K562 (cell line): ENCODE measurements at regions not wholly inside any gene's neighbourhood (a gene's known extent, or its start where the extent isn't known, plus 50 kb on each side); places are given as distances from the start of the nearest gene placed in this dataset.

Experiments used
- ATAC-seq: fragments of 200-7000 bp; cut with Tn5 transposase; 3 replicates; pipeline ENCODE4 v1.9.1; 2020; ENCODE audit warnings: moderate library complexity
- BruUV-seq: library from RNA; stranded (reverse); fragments of 400-500 nt; replicated peaks from 2 replicates; lab custom pipeline; 2021; lab: Mats Ljungman, UMichigan
- CTCF ChIA-PET: fragments of 300-600 bp; formaldehyde crosslinking; extraction: SDS; loops from one replicate; lab custom pipeline; 2021; ENCODE audit warnings: low intra/inter-chr PET ratio; lab: Yijun Ruan, JAX
- POLR2A ChIA-PET: fragments of 300-600, 350-650 bp; sonication (Branson Sonifier 250); formaldehyde crosslinking; extraction: SDS; loops from one replicate; lab custom pipeline; 2021; ENCODE audit warnings: antibody characterized with exemption, inconsistent platforms; lab: Yijun Ruan, JAX
- DNase-seq, 4 experiments: peaks; one replicate each; pipeline versions ENCODE4 v3.0.0 to v3.0.0-alpha.2; 2011 to 2018; ENCODE audit warnings: low spot score in 3 of 4, mixed read lengths in 3 of 4; ENCODE audit errors: extremely low read depth in 1 of 4
- FAIRE-seq: peaks from 2 replicates; lab custom pipeline; 2011; peaks lifted over from hg19 to GRCh38; lab: Jason Lieb, UNC
- H2AFZ ChIP-seq: 2 replicates; pipeline ENCODE4 v1.6.0; 2011; ENCODE audit warnings: low read depth, low read length, control low read depth, inconsistent platforms
- H3K27ac ChIP-seq: fragments of 200-600 bp; 3 replicates; pipeline ENCODE4 v1.8.0; 2011; ENCODE audit warnings: low read depth, mild to moderate bottlenecking, control low read depth, inconsistent platforms, low read length, moderate library complexity, mixed read lengths; ENCODE audit errors: extremely low read depth
- H3K27me3 ChIP-seq, 2 experiments: fragments of 300-600 bp in 1 of 2; 2 replicates in 1 of 2; 3 replicates in 1 of 2; pipeline versions ENCODE4 v1.6.0 to v1.8.0; 2011; ENCODE audit warnings: inconsistent platforms in 2 of 2, low read length in 2 of 2, mild to moderate bottlenecking in 1 of 2, mixed read lengths in 1 of 2, moderate library complexity in 1 of 2; ENCODE audit not compliant: control insufficient read depth in 2 of 2, insufficient read depth in 2 of 2
- H3K36me3 ChIP-seq: fragments of 300-600 bp; 3 replicates; pipeline ENCODE4 v1.8.0; 2011; ENCODE audit warnings: mild to moderate bottlenecking, low read length, inconsistent platforms; ENCODE audit not compliant: control insufficient read depth, insufficient read depth
- H3K4me1 ChIP-seq, 2 experiments: fragments of 200-600 bp in 1 of 2; replicated peaks in 1 of 2; 2 replicates in 1 of 2; 3 replicates in 1 of 2; pipeline versions ENCODE4 v1.5.1 to v1.8.0; 2011; ENCODE audit warnings: inconsistent platforms in 2 of 2, low read length in 2 of 2, mild to moderate bottlenecking in 1 of 2, mixed read lengths in 1 of 2, moderate library complexity in 1 of 2; ENCODE audit not compliant: control insufficient read depth in 2 of 2, insufficient read depth in 2 of 2
- H3K4me2 ChIP-seq: 2 replicates; pipeline ENCODE4 v1.6.1; 2011; ENCODE audit warnings: low read length, control low read depth, inconsistent platforms, mixed read lengths; ENCODE audit not compliant: insufficient read depth
- H3K4me3 ChIP-seq: fragments of 200-600 bp; sonication (generic), shearing (Covaris generic); 2 replicates; pipeline ENCODE4 v1.5.1; 2016; ENCODE audit warnings: control low read depth, inconsistent platforms
- H3K79me2 ChIP-seq: fragments of 200-600 bp; 3 replicates; pipeline ENCODE4 v1.8.0; 2011; ENCODE audit warnings: low read length, inconsistent platforms; ENCODE audit not compliant: control insufficient read depth, insufficient read depth
- H3K9ac ChIP-seq, 2 experiments: 2 replicates each; pipeline versions ENCODE4 v1.6.0 to v1.6.1; 2011; ENCODE audit warnings: low read depth in 2 of 2, low read length in 2 of 2, control low read depth in 1 of 2, inconsistent platforms in 1 of 2, mild to moderate bottlenecking in 1 of 2, mixed read lengths in 1 of 2; ENCODE audit not compliant: insufficient read depth in 1 of 2
- H3K9me1 ChIP-seq: one replicate; pipeline ENCODE4 v1.6.0; 2011; ENCODE audit warnings: inconsistent platforms, mild to moderate bottlenecking, low read length, moderate library complexity; ENCODE audit not compliant: control insufficient read depth, insufficient read depth
- H3K9me3 ChIP-seq: replicated peaks from 2 replicates; pipeline ENCODE4 v1.5.1; 2011; ENCODE audit warnings: low read depth, low read length, inconsistent platforms; ENCODE audit not compliant: control insufficient read depth, insufficient read depth
- H4K20me1 ChIP-seq: replicated peaks from 2 replicates; pipeline ENCODE4 v1.6.1; 2011; ENCODE audit warnings: low read length, inconsistent platforms, mixed read lengths; ENCODE audit not compliant: control insufficient read depth, insufficient read depth
- CTCFL ChIP-seq: IDR thresholded peaks from 2 replicates; pipeline ENCODE4 v1.6.1; 2011; ENCODE audit warnings: borderline replicate concordance, low read depth, mild to moderate bottlenecking, moderate library complexity, low read length; ENCODE audit not compliant: insufficient read depth, poor library complexity, severe bottlenecking
- PML ChIP-seq: IDR thresholded peaks from 2 replicates; pipeline ENCODE4 v1.6.1; 2012; ENCODE audit warnings: low read length, inconsistent platforms
- TAF1 ChIP-seq: IDR thresholded peaks from 2 replicates; pipeline ENCODE4 v1.6.1; 2011; ENCODE audit warnings: mild to moderate bottlenecking, low read length, moderate library complexity; ENCODE audit not compliant: insufficient read depth, control insufficient read depth, severe bottlenecking; ENCODE audit errors: extremely low read depth
- ZNF140 ChIP-seq: fragments of 250-450 bp; sonication (Bioruptor Pico); IDR thresholded peaks from 2 replicates; pipeline ENCODE4 v1.8.0; 2021; ENCODE audit warnings: moderate library complexity, mild to moderate bottlenecking, inconsistent platforms
- WGBS: fragments of 100-300 bp; shearing (Covaris generic); methylation state at CpG from one replicate; pipeline ENCODE4 v1.1.6; 2016; ENCODE audit warnings: low coverage, mixed read lengths; ENCODE audit not compliant: insufficient coverage; ENCODE audit errors: missing lambda C conversion rate; 5-methylcytosine and 5-hydroxymethylcytosine counted together
- in situ Hi-C: fragments of 300-500 bp; cut with MboI; formaldehyde crosslinking; loops from 4 replicates; pipeline ENCODE4 v1.15.0; 2018; ENCODE audit warnings: inconsistent platforms, mixed read lengths
- intact Hi-C: fragments of 100-400 bp; cut with micrococcal nuclease; formaldehyde crosslinking; loops from 2 replicates; pipeline ENCODE4 v1.14.2; 2022
- TF ChIP-seq, protein P1 (sequence below): IDR thresholded peaks from 2 replicates; pipeline ENCODE4 v1.6.1; 2014; ENCODE audit warnings: antibody characterized with exemption
- TF ChIP-seq, protein P2 (sequence below): fragments of 450-650 bp; IDR thresholded peaks from 2 replicates; pipeline ENCODE4 v1.6.1; 2016

DNA sequence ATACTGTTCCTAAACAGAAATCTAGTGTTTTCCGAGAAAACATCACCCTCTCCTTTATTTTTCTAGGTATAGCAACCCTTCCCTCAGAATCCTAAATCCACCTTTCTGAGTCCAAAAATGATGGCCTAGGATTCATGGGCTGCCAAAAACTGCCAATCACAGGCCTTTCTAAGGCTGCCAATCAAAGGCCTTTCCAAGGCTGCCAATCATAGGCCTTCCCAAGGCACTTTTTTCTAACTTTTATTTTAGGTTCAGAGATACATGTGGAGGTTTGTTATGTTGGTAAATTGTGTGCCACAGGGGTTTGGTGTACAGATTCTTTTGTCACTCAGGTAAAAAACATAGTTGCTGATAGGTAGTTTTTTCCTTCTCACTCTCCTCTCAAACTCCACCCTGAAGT, 673.7 kb downstream of the FAT4 start:
- Histone ChIP-seq H3K9ac (no peak overlapping the region), H3K4me3 (no peak overlapping the region), H3K4me2 (no peak overlapping the region), H2AFZ (no peak overlapping the region), H3K9me3 (no peaks in the 10 kb centered on the region; the same call in 1 of the 2 replicates), H3K4me1 (peaks cover 0 to 2% of the 10 kb centered on the region in 2 experiments; a peak in 2 of 5 replicates), H3K79me2 (no peaks in the 10 kb centered on the region), H3K36me3 (no peaks in the 10 kb centered on the region), H3K27me3 (0 out of 5 replicates have a peak, but pooled peaks cover 0 to 3% of the 10 kb centered on the region in 2 experiments), H3K27ac (no peak overlapping the region), H4K20me1 (no peaks in the 10 kb centered on the region), H3K9me1 (no peaks in the 10 kb centered on the region)
- in situ Hi-C loops: no loop called here
- DNase-seq (no peak), ATAC-seq (no peak), FAIRE-seq (no peak)
- intact Hi-C loops: no loop called here
- ChIA-PET POLR2A (no interaction called here), CTCF (no interaction called here)
- no TSS peak for BruUV-seq
- WGBS: 0% methylated on average over 1 of the region's 1 CpG
- TF ChIP-seq PML (no peak), CTCFL (no peak), ZNF140 (no peak), TAF1 (no peak)
- TF ChIP-seq, protein P1, sequence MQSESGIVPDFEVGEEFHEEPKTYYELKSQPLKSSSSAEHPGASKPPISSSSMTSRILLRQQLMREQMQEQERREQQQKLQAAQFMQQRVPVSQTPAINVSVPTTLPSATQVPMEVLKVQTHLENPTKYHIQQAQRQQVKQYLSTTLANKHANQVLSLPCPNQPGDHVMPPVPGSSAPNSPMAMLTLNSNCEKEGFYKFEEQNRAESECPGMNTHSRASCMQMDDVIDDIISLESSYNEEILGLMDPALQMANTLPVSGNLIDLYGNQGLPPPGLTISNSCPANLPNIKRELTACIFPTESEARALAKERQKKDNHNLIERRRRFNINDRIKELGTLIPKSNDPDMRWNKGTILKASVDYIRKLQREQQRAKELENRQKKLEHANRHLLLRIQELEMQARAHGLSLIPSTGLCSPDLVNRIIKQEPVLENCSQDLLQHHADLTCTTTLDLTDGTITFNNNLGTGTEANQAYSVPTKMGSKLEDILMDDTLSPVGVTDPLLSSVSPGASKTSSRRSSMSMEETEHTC: no peak
- TF ChIP-seq, protein P2, sequence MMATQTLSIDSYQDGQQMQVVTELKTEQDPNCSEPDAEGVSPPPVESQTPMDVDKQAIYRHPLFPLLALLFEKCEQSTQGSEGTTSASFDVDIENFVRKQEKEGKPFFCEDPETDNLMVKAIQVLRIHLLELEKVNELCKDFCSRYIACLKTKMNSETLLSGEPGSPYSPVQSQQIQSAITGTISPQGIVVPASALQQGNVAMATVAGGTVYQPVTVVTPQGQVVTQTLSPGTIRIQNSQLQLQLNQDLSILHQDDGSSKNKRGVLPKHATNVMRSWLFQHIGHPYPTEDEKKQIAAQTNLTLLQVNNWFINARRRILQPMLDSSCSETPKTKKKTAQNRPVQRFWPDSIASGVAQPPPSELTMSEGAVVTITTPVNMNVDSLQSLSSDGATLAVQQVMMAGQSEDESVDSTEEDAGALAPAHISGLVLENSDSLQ: peak; percentile 53; the same call in 1 of the 2 replicates
